HG02973 (cell line): ENCODE measurements at regions not wholly inside any gene's neighbourhood (a gene's known extent, or its start where the extent isn't known, plus 50 kb on each side); places are given as distances from the start of the nearest gene placed in this dataset.
"Not testable (repeated sequence)": the region's sequence is repeated elsewhere in the genome, so short reads cannot be mapped to it uniquely, and the experiment has no call there.

Experiments used
- ATAC-seq: cut with Tn5 transposase; IDR thresholded peaks from one replicate; pipeline ENCODE4 v1.9.1; 2021; ENCODE audit warnings: moderate library complexity; ENCODE audit not compliant: unreplicated experiment

- ATAC-seq: no peak
Observed at GRCh38 chr18:60067426-60068210, 167.8 kb downstream of the PMAIP1 start.

- ATAC-seq: no peak
Observed at GRCh38 chr18:60066219-60066975, 166.6 kb downstream of the PMAIP1 start.

GRCh38 chr18:60064271-60064670 is 164.5 kb downstream of the PMAIP1 start:
- ATAC-seq: no peak

- ATAC-seq: not testable (repeated sequence)
Observed at GRCh38 chr18:60062831-60063230, 163.0 kb downstream of the PMAIP1 start.

- no peak for ATAC-seq
Observed at GRCh38 chr18:60062396-60062795, 162.6 kb downstream of the PMAIP1 start.

- ATAC-seq: no peak
Observed at GRCh38 chr18:60060578-60060977, 160.8 kb downstream of the PMAIP1 start.

GRCh38 chr18:60060026-60060425 is 160.2 kb downstream of the PMAIP1 start:
- ATAC-seq: no peak

- no peak for ATAC-seq
Observed at GRCh38 chr18:60059216-60059615, 159.4 kb downstream of the PMAIP1 start.

- no peak for ATAC-seq
Observed at GRCh38 chr18:60053747-60054304, 154.0 kb downstream of the PMAIP1 start.

GRCh38 chr18:60050821-60051220 is 151.0 kb downstream of the PMAIP1 start:
- ATAC-seq: no peak

GRCh38 chr18:60049172-60049571 is 149.4 kb downstream of the PMAIP1 start:
- ATAC-seq: no peak

GRCh38 chr18:60047556-60047955 is 147.8 kb downstream of the PMAIP1 start:
- ATAC-seq: no peak

- no peak for ATAC-seq
Observed at GRCh38 chr18:60044290-60045006, 144.7 kb downstream of the PMAIP1 start.

GRCh38 chr18:60040971-60041370 is 141.2 kb downstream of the PMAIP1 start:
- no peak for ATAC-seq

- no peak for ATAC-seq
Observed at GRCh38 chr18:60038731-60039130, 138.9 kb downstream of the PMAIP1 start.

- ATAC-seq: no peak
Observed at GRCh38 chr18:60027397-60027796, 127.6 kb downstream of the PMAIP1 start.

- ATAC-seq: no peak
Observed at GRCh38 chr18:60024857-60025256, 125.1 kb downstream of the PMAIP1 start.

- no peak for ATAC-seq
Observed at GRCh38 chr18:60024345-60024744, 124.5 kb downstream of the PMAIP1 start.

- ATAC-seq: no peak
Observed at GRCh38 chr18:60022671-60023276, 123.0 kb downstream of the PMAIP1 start.

GRCh38 chr18:60021556-60021955 is 121.8 kb downstream of the PMAIP1 start:
- no peak for ATAC-seq
